Dermis microvascular lymphatic vessel endothelial cell (primary cell): ENCODE measurements at regions not wholly inside any gene's neighbourhood (a gene's known extent, or its start where the extent isn't known, plus 50 kb on each side); places are given as distances from the start of the nearest gene placed in this dataset.
"Not testable (repeated sequence)": the region's sequence is repeated elsewhere in the genome, so short reads cannot be mapped to it uniquely, and the experiment has no call there.

Experiments
- DNase-seq, 2 donors: peaks; one replicate each; pipeline versions ENCODE4 v3.0.0 to v3.0.0-alpha.2; 2010; ENCODE audit warnings: low read depth in 2 of 2

GRCh38 chr16:72657791-72658190 is 390.1 kb downstream of the ZFHX3 start:
- DNase-seq = no peak

GRCh38 chr16:72657164-72657563 is 390.8 kb downstream of the ZFHX3 start:
- no peak for DNase-seq

- no peak for DNase-seq
These were observed 393.4 kb downstream of the ZFHX3 start for GRCh38 chr16:72654535-72654934.

- DNase-seq = no peak
These were observed 398.5 kb downstream of the ZFHX3 start for GRCh38 chr16:72649254-72649944.

- no peak for DNase-seq
These were observed 401.3 kb downstream of the ZFHX3 start for GRCh38 chr16:72646615-72647014.

- no peak for DNase-seq
These were observed 402.4 kb downstream of the ZFHX3 start for GRCh38 chr16:72645538-72645937.

GRCh38 chr16:72644911-72645310 is 403.0 kb downstream of the ZFHX3 start:
- no peak for DNase-seq

- DNase-seq = peak in 1 of 2 donors; percentile 2
These were observed 408.4 kb downstream of the ZFHX3 start for GRCh38 chr16:72639494-72639893.

GRCh38 chr16:72637306-72637705 is 410.6 kb downstream of the ZFHX3 start:
- DNase-seq = peak in 1 of 2 donors; percentile 4

- DNase-seq = no peak
These were observed 412.2 kb downstream of the ZFHX3 start for GRCh38 chr16:72635694-72636093.

GRCh38 chr16:72635104-72635503 is 412.8 kb downstream of the ZFHX3 start:
- no peak for DNase-seq

GRCh38 chr16:72627182-72627896 is 420.6 kb downstream of the ZFHX3 start:
- not testable (repeated sequence) for DNase-seq

GRCh38 chr16:72626623-72627022 is 421.3 kb downstream of the ZFHX3 start:
- DNase-seq = no peak

- DNase-seq = no peak
These were observed 426.3 kb downstream of the ZFHX3 start for GRCh38 chr16:72621651-72622050.

- no peak for DNase-seq
These were observed 427.1 kb downstream of the ZFHX3 start for GRCh38 chr16:72620853-72621252.

GRCh38 chr16:72620348-72620747 is 427.6 kb downstream of the ZFHX3 start:
- DNase-seq = no peak

- DNase-seq = no peak
These were observed 432.1 kb downstream of the ZFHX3 start for GRCh38 chr16:72615856-72616255.

- no peak for DNase-seq
These were observed 435.2 kb downstream of the ZFHX3 start for GRCh38 chr16:72612718-72613117.

GRCh38 chr16:72612256-72612655 is 435.7 kb downstream of the ZFHX3 start:
- DNase-seq = no peak

- no peak for DNase-seq
These were observed 438.0 kb upstream of the PMFBP1 start for GRCh38 chr16:72609933-72610332.

- DNase-seq = no peak
These were observed 437.1 kb upstream of the PMFBP1 start for GRCh38 chr16:72609066-72609465.

GRCh38 chr16:72604375-72604774 is 432.4 kb upstream of the PMFBP1 start:
- no peak for DNase-seq

- no peak for DNase-seq
These were observed 430.5 kb upstream of the PMFBP1 start for GRCh38 chr16:72602499-72602898.
